ENCODE measurements at regions not wholly inside any gene's neighbourhood (a gene's known extent, or its start where the extent isn't known, plus 50 kb on each side); places are given as distances from the start of the nearest gene placed in this dataset.

DNA sequence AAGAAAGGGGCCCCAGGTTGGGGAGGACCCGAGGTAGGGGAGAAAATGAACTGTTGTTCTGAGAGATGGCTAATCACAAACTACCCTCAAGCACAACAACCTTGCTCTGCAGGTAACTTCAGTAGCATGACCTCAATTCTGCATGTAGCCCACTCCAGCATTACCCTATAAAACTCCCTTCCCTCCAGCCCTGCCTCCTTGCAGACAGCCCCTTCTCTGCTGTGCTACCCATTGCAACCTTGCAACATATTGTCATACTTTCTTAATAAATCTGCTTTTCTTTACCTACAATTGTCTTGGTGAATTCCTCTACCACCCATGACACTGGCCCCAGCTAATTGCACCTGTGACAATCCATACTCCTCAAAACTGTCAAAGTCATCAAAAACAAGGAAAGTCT, 428.9 kb downstream of the MATN1 start:
- TF ChIP-seq CTCF (IDR thresholded peaks at IDR 0.05; ENCODE audit: poor library complexity, severe bottlenecking) (no peak), EZH2 (IDR thresholded peaks at IDR 0.05; ENCODE audit: borderline replicate concordance, insufficient read depth, low read length, poor library complexity, severe bottlenecking) (no peak), REST (IDR thresholded peaks at IDR 0.05; ENCODE audit: borderline replicate concordance) (no peak), POLR2AphosphoS5 (IDR thresholded peaks at IDR 0.05) (no peak), EP300 (conservative IDR thresholded peaks at IDR 0.05; ENCODE audit: poor library complexity, severe bottlenecking) (no peak), MXI1 (conservative IDR thresholded peaks at IDR 0.05; ENCODE audit: poor library complexity, severe bottlenecking) (no peak), TAF1 (IDR thresholded peaks at IDR 0.05; ENCODE audit: low read depth) (no peak), SMC3 (conservative IDR thresholded peaks at IDR 0.05; ENCODE audit: poor library complexity) (no peak), RAD21 (conservative IDR thresholded peaks at IDR 0.05) (no peak)

Data from neural cell (in vitro differentiated cells).